ENCODE measurements at regions not wholly inside any gene's neighbourhood (a gene's known extent, or its start where the extent isn't known, plus 50 kb on each side); places are given as distances from the start of the nearest gene placed in this dataset.

- no peak for DNase-seq (ENCODE audit: low read depth)
- H3K4me3 ChIP-seq (ENCODE audit: low read depth, low read length): no peak overlapping the region
- no peak for TF ChIP-seq CTCF (IDR thresholded peaks at IDR 0.05; ENCODE audit: insufficient read depth, low read depth, low read length)
These were observed 108.4 kb upstream of the PTPN1 start for GRCh38 chr20:50401587-50402418.

- DNase-seq (ENCODE audit: low read depth): no peak
- no peak for TF ChIP-seq CTCF (IDR thresholded peaks at IDR 0.05; ENCODE audit: insufficient read depth, low read depth, low read length)
- no peak overlapping the region for H3K4me3 ChIP-seq (ENCODE audit: low read depth, low read length)
These were observed 106.4 kb upstream of the PTPN1 start for GRCh38 chr20:50403565-50404418.

GRCh38 chr20:50404419-50405234 is 105.6 kb upstream of the PTPN1 start:
- no peak for DNase-seq (ENCODE audit: low read depth)
- TF ChIP-seq CTCF (IDR thresholded peaks at IDR 0.05; ENCODE audit: insufficient read depth, low read depth, low read length): no peak
- H3K4me3 ChIP-seq (ENCODE audit: low read depth, low read length): no peak overlapping the region

- no peak overlapping the region for H3K4me3 ChIP-seq (ENCODE audit: low read depth, low read length)
- no peak for TF ChIP-seq CTCF (IDR thresholded peaks at IDR 0.05; ENCODE audit: insufficient read depth, low read depth, low read length)
- DNase-seq (ENCODE audit: low read depth): no peak
These were observed 104.8 kb upstream of the PTPN1 start for GRCh38 chr20:50405235-50405914.

- DNase-seq (ENCODE audit: low read depth): no peak
- TF ChIP-seq CTCF (IDR thresholded peaks at IDR 0.05; ENCODE audit: insufficient read depth, low read depth, low read length): no peak
- no peak overlapping the region for H3K4me3 ChIP-seq (ENCODE audit: low read depth, low read length)
These were observed 104.1 kb upstream of the PTPN1 start for GRCh38 chr20:50405915-50406609.

All from fibroblast of villous mesenchyme (primary cell).